NCI-H128 (cell line): ENCODE measurements at regions not wholly inside any gene's neighbourhood (a gene's known extent, or its start where the extent isn't known, plus 50 kb on each side); places are given as distances from the start of the nearest gene placed in this dataset.
"Not testable (repeated sequence)": the region's sequence is repeated elsewhere in the genome, so short reads cannot be mapped to it uniquely, and the experiment has no call there.

Source experiments
- DNase-seq: peaks from one replicate; lab custom pipeline; 2025; ENCODE audit not compliant: unreplicated experiment; lab: John Stamatoyannopoulos, UW

GRCh38 chr11:92168936-92169335 is 55.7 kb upstream of the FAT3 start:
- no peak for DNase-seq

DNA sequence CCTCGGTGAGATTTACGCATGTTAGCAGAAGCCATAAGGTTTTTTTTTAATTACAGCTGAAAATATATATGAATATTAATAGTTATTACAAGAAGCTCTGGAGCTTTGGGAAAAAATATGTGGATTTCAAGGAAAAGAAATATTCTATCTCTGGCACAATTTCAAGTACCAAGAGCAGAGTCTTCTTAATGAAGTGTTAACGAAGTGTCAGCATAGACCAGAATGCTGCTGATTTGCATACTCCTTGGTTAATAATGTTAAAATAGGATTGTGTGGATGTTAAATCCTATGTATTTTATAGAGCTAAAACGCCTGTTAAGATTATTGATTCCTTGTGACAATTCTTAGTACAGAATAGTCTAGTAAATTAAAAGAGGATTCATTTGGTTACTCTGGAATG is 57.0 kb upstream of the FAT3 start:
- no peak for DNase-seq

- DNase-seq: no peak
These were observed 58.3 kb upstream of the FAT3 start for GRCh38 chr11:92166335-92166734.

- no peak for DNase-seq
These were observed 60.7 kb upstream of the FAT3 start for GRCh38 chr11:92163879-92164278.

DNA sequence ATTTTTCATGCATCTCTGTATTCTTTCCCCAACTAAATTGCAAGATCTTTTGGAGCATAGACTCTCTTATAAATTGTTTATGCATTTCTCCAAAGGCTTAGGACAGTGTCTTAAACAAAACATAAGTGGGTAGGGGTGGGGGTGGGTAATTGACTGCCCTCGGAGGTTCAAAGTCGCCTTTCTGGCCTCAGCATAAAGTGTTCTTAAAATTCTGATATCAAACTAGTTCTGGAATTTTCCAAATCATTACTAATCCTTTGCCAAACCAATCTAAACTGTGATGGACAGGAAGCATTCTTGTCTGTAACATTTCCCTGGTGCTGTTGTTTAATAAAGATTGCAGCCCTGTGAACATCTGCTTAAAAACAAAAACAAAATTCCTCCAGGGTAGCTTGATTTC is 61.8 kb upstream of the FAT3 start:
- no peak for DNase-seq

- no peak for DNase-seq
These were observed 64.7 kb upstream of the FAT3 start for GRCh38 chr11:92159931-92160330.

GRCh38 chr11:92157390-92157789 is 67.2 kb upstream of the FAT3 start:
- not testable (repeated sequence) for DNase-seq

- no peak for DNase-seq
These were observed 70.0 kb upstream of the FAT3 start for GRCh38 chr11:92154611-92155010.

DNA sequence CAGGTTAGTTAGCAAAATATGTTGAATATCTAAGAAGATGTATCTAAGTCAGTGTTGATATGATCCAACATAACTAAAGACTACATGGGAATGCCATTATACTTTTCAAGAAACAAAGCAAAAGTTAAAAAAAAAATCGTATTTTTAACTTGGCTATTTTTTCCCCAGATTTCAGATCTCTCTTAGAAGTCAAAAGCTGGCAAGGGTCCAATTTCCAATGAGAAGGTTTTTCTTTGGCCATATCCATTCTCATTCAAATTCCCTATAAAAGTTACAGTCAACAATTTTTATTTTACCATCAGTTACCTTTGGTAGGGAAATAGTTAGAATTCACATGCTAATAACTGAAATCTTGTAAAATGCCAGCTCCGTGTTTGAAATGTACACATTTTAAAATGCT is 70.5 kb upstream of the FAT3 start:
- DNase-seq: no peak

DNA sequence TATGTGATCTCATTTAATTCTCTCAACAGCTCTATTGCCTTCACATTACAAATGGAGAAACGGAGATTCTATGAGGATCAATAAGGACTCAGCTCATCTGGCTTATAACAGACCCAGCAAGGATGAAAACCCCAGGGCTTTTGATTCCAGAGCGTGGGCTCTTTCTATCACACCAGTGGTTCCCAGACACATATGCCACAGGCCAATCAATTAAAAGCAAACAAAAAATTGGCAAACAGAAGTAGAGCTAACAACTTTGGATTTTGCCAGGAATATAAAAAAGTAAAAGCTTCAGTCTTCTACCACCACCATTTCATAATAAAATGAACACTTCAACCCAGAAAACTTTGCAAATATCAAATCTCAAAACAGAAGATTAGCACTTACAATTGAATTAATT is 71.1 kb upstream of the FAT3 start:
- no peak for DNase-seq

DNA sequence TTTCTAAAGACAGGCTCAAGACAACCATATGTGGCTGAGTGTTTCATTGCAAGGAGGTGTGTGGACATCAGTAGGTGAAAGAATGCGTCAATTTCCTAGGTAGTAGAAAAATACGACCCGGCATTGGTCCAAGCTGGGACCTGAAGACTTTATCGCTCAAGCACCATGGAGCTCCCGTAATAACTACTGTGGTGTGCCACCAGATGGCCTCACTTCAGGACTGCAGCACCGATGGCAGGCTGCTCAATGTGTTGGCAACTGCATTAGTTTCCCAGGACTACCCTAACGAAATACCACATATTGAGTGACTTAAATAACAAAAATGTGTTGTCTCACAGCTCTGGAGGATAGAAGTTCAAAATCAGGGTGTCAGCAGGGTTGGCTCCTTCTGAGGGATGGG is 72.4 kb upstream of the FAT3 start:
- no peak for DNase-seq

DNA sequence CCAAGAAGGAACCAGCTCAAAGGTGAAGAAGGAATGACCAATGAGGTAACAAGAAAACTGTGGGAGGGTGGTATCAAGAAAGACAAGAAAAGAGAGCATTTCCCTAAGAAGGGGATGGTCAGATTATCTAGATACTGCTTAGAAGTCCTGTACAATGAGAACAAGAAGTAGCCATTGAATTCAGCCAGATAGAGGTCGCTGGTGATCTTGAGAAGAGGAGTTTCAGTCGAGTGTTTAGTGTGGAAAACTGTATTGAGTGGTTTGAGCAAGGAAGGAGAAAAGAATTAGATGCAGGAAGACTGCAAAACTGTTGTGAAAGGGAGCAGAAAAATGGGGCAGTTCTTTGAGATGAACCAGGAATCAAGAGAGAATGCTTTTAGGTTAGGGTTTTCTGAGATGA is 74.6 kb upstream of the FAT3 start:
- DNase-seq: no peak

- DNase-seq: no peak
These were observed 82.9 kb upstream of the FAT3 start for GRCh38 chr11:92141725-92142124.

DNA sequence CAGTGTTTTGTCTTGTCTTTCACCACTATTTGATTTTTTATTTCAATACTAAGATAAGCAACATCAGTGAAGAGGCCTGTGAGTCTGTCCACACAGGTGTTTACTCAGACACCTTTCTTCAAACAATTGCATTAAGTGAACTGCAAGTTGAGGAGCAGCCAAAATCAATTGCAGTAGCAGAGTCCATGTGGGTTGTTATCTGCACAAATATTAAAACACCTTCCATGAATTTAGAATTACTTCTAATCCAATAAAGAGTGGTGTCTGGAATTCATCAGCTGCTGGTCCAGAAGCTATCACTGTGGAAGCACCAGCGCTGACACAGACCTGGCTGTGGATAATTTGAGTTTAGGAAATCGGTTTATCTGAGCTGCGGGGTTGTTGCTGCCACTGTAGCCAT is 83.5 kb upstream of the FAT3 start:
- no peak for DNase-seq

- no peak for DNase-seq
These were observed 84.6 kb upstream of the FAT3 start for GRCh38 chr11:92140021-92140420.

GRCh38 chr11:92138296-92138695 is 86.3 kb upstream of the FAT3 start:
- no peak for DNase-seq

DNA sequence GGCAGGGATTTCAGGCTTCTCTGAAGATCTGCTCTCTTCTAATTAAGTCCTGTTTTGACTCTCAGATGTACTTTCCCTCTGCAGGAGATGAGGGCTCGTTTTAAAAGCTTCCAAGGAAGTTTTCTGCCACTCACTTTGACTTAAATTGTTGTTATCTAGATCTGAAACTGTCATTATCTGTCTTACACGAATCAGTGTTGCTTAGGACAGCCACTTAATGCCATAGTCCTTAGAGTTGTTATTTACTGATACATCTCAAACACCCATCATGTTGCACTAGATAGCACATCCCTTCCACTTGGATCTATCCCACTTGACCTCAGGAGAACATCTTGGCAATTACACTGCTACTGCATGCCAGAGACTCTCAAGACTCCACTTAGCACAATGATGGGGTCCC is 86.9 kb upstream of the FAT3 start:
- DNase-seq: no peak

- DNase-seq: no peak
These were observed 87.8 kb upstream of the FAT3 start for GRCh38 chr11:92136797-92137196.

GRCh38 chr11:92131289-92131865 is 93.2 kb upstream of the FAT3 start:
- no peak for DNase-seq

DNA sequence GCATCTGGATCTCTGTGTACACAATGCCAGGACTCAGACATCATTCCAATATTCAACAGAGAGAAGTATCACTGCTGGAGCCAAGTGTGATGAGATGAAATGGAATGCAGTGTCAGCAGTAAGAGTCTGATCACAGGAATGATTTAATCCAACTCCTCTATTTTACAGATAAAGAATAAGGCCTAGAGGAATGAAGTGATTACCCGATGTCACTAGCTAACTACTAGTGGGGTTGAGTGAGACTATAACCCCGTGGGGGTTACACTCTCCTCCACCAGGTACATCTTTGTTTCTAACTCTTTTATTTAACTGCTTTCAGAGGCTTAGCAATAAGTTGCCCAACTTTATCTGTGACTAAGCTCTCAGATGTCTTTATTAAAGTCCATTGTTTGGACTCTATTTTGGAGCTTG is 94.2 kb upstream of the FAT3 start:
- no peak for DNase-seq

- DNase-seq: no peak
These were observed 94.8 kb upstream of the FAT3 start for GRCh38 chr11:92129811-92130210.

DNA sequence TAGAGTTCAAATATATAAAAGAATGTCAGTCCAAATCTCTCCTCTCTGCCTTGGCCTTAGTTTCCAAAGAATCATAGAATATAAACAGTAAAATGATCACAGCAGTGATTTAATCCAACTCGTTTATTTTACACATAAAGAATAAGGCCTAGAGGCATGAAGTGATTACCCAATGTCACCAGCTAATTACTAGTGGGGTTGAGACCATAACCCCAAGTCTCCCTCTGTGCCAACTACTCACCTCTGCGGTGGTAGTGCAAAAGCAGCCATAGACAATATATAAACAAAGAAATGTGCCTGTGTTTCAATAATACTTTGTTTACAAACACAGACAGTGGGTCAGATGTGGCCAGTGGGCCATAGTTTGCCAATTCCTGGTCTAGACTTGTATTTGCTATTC is 96.6 kb upstream of the FAT3 start:
- no peak for DNase-seq

- DNase-seq: no peak
These were observed 99.3 kb upstream of the FAT3 start for GRCh38 chr11:92125321-92125720.

GRCh38 chr11:92123540-92123939 is 101.1 kb upstream of the FAT3 start:
- no peak for DNase-seq
